Lung (tissue), 11 donors: ENCODE measurements at regions not wholly inside any gene's neighbourhood (a gene's known extent, or its start where the extent isn't known, plus 50 kb on each side); places are given as distances from the start of the nearest gene placed in this dataset.
A peak's percentile ranks its signal among the peaks of the same experiment; 100 is the strongest.

Source experiments
- ATAC-seq: fragments of 200-7000 bp; cut with Tn5 transposase; one replicate; pipeline ENCODE4 v1.9.1; 2020; ENCODE audit warnings: moderate number of reproducible peaks; ENCODE audit not compliant: insufficient read depth, low FRiP score
- DNase-seq, 3 donors: peaks; one replicate each; pipeline ENCODE4 v3.0.0-alpha.2; 2013 to 2017
- H3K27ac ChIP-seq, 2 donors: one replicate each; pipeline ENCODE4 v1.5.1; 2013; ENCODE audit warnings: mild to moderate bottlenecking in 2 of 2, moderate library complexity in 2 of 2, control low read depth in 1 of 2, inconsistent platforms in 1 of 2, low read depth in 1 of 2, low read length in 1 of 2
- H3K27me3 ChIP-seq, 3 donors: one replicate each; pipeline ENCODE4 v1.5.1; 2013; ENCODE audit warnings: low read length in 2 of 3; ENCODE audit not compliant: control insufficient read depth in 3 of 3, insufficient read depth in 3 of 3
- H3K36me3 ChIP-seq, 4 donors: one replicate each; pipeline ENCODE4 v1.5.1; 2013; ENCODE audit warnings: low read length in 4 of 4, mild to moderate bottlenecking in 1 of 4, moderate library complexity in 1 of 4; ENCODE audit not compliant: control insufficient read depth in 4 of 4, insufficient read depth in 4 of 4
- H3K4me1 ChIP-seq, 5 donors: one replicate each; pipeline ENCODE4 v1.5.1; 2013; ENCODE audit warnings: low read length in 5 of 5, mild to moderate bottlenecking in 2 of 5, moderate library complexity in 1 of 5; ENCODE audit not compliant: control insufficient read depth in 5 of 5, insufficient read depth in 5 of 5
- H3K4me3 ChIP-seq: one replicate; pipeline ENCODE4 v1.5.1; 2013; ENCODE audit warnings: mild to moderate bottlenecking, control low read depth, moderate library complexity
- H3K9ac ChIP-seq, 2 donors: one replicate each; pipeline ENCODE4 v1.5.1; 2013; ENCODE audit warnings: low read length in 2 of 2, control low read depth in 1 of 2; ENCODE audit not compliant: insufficient read depth in 1 of 2
- H3K9me3 ChIP-seq, 4 donors: one replicate each; pipeline ENCODE4 v1.5.1; 2013; ENCODE audit warnings: low read length in 3 of 4, mild to moderate bottlenecking in 1 of 4, moderate library complexity in 1 of 4; ENCODE audit not compliant: control insufficient read depth in 4 of 4, insufficient read depth in 3 of 4
- WGBS, 2 donors: extraction: QIAGEN DNeasy Blood & Tissue Kit; methylation state at CpG; one replicate each; pipeline ENCODE4 v1.1.7; 2013; 5-methylcytosine and 5-hydroxymethylcytosine counted together
- TF ChIP-seq, protein P1 (sequence below): IDR thresholded peaks from 2 replicates; pipeline ENCODE4 v1.5.1; 2012; ENCODE audit warnings: mild to moderate bottlenecking; ENCODE audit errors: control extremely low read depth, extremely low read depth
- donor health status: control.
- donor health status: control.
- donor health status: Bipolar disorder and iron deficiency.
- donor health status: healthy.
- donor health status: DM: yes; HTN: yes; CAD: no.

- no peak for ATAC-seq
- TF ChIP-seq, protein P1, sequence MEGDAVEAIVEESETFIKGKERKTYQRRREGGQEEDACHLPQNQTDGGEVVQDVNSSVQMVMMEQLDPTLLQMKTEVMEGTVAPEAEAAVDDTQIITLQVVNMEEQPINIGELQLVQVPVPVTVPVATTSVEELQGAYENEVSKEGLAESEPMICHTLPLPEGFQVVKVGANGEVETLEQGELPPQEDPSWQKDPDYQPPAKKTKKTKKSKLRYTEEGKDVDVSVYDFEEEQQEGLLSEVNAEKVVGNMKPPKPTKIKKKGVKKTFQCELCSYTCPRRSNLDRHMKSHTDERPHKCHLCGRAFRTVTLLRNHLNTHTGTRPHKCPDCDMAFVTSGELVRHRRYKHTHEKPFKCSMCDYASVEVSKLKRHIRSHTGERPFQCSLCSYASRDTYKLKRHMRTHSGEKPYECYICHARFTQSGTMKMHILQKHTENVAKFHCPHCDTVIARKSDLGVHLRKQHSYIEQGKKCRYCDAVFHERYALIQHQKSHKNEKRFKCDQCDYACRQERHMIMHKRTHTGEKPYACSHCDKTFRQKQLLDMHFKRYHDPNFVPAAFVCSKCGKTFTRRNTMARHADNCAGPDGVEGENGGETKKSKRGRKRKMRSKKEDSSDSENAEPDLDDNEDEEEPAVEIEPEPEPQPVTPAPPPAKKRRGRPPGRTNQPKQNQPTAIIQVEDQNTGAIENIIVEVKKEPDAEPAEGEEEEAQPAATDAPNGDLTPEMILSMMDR, result no peak
- Histone ChIP-seq H3K27ac (no peak overlapping the region), H3K9me3 (peaks cover 0 to 6% (median 0%) of the 10 kb centered on the region in 4 donors), H3K27me3 (no peaks in the 10 kb centered on the region), H3K36me3 (no peaks in the 10 kb centered on the region), H3K4me3 (no peak overlapping the region), H3K4me1 (peaks cover 0 to 2% (median 0%) of the 10 kb centered on the region in 5 donors), H3K9ac (no peak overlapping the region)
- DNase-seq, result no peak
- 90 to 91% methylated on average over 8 of the region's 8 CpGs for WGBS, 2 donors
Measured at GRCh38 chr9:38277601-38278200, 114.8 kb upstream of the ALDH1B1 start.

DNA sequence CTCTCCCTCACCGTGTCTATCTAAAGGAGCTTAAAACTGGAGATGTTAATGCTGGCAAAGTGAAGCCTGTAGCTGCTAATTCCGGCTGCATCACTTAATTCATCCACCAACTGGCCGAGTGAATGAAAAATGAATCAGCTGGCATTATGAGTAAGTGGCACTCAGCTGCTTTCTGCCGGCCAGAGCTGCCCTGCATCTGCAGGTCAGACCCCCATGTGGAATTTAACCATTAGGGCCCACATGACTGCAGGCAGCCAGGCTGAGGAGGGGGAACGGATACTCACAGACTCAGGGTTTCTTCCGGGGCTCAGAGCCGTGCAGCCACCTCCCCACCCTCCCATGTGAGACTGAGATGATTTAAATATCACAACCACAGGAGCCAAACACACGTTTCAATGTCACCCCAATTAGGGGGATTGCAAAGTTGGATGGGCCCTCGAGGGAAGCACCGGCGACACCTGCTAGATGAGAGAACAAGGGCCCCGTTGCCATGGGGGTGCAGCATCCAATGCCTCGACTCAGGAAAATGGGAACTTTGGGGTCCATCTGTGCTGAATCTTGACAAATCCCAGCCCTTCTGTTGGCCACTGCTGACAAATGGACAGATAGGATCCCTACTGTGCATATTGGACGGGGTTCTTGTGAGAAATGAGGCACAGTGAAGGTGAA, 115.6 kb upstream of the ALDH1B1 start:
- no peaks in the 10 kb centered on the region for H3K36me3 ChIP-seq
- WGBS, 2 donors, result 83 to 91% methylated on average over 14 of the region's 14 CpGs
- H3K27me3 ChIP-seq, result no peaks in the 10 kb centered on the region
- TF ChIP-seq, protein P1, result no peak
- H3K4me3 ChIP-seq, result no peak overlapping the region
- H3K9me3 ChIP-seq, result peaks cover 0 to 8% (median 0%) of the 10 kb centered on the region in 4 donors
- no peak overlapping the region for H3K27ac ChIP-seq
- DNase-seq, result no peak
- peaks cover 0 to 2% (median 0%) of the 10 kb centered on the region in 5 donors for H3K4me1 ChIP-seq
- ATAC-seq, result no peak
- H3K9ac ChIP-seq, result no peak overlapping the region

DNA sequence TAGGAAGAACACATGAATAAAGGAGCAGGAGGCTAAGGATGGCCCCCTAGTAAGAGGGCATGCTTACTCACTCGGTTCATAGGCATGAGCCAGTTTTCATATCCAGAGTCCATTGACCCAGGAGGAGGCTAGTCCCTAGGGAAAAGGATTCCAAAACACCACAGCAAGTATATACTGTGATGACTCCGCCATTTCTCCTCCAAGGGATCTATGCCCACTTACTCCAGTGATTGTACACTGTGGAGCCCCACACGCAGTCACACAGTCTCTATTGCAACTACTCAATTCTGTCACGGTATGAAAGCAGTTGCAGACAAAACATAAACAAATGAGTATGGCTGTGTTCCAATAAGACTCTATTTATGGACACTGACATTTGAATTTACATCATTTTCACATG, 117.7 kb upstream of the ALDH1B1 start:
- Histone ChIP-seq H3K9me3 (peaks cover 0 to 9% (median 0%) of the 10 kb centered on the region in 4 donors), H3K27me3 (no peaks in the 10 kb centered on the region), H3K9ac (no peak overlapping the region), H3K4me3 (no peak overlapping the region), H3K4me1 (peaks cover 0 to 2% (median 0%) of the 10 kb centered on the region in 5 donors), H3K36me3 (no peaks in the 10 kb centered on the region), H3K27ac (no peak overlapping the region)
- WGBS, 2 donors, result 64 to 81% methylated on average over 4 of the region's 4 CpGs
- TF ChIP-seq, protein P1, result no peak
- DNase-seq (peak in 2 of 3 donors; percentile 11 to 56), ATAC-seq (no peak)
